PC-9 (cell line): ENCODE measurements at regions not wholly inside any gene's neighbourhood (a gene's known extent, or its start where the extent isn't known, plus 50 kb on each side); places are given as distances from the start of the nearest gene placed in this dataset.

Experiments
- BruUV-seq: library from RNA; stranded (reverse); fragments of 400-500 nt; replicated peaks from 2 replicates; lab custom pipeline; 2021; lab: Mats Ljungman, UMichigan
- CTCF ChIA-PET: fragments of 300-600 bp; sonication (Branson Sonifier 250); formaldehyde crosslinking; loops from one replicate; lab custom pipeline; 2022; ENCODE audit warnings: antibody characterized with exemption; lab: Charles Lee
- POLR2A ChIA-PET: fragments of 300-600 bp; sonication (Branson Sonifier 250); formaldehyde crosslinking; loops from one replicate; lab custom pipeline; 2022; ENCODE audit warnings: antibody characterized with exemption; ENCODE audit not compliant: unreplicated experiment; lab: Charles Lee
- DNase-seq, 2 experiments: peaks; one replicate each; pipeline versions ENCODE4 v3.0.0 to v3.0.0-alpha.2; 2015 to 2022; ENCODE audit warnings: mixed read lengths in 1 of 2
- H2AFZ ChIP-seq: fragments of 200-600 bp; sonication (generic); 2 replicates; pipeline ENCODE4 v1.8.1; 2017; ENCODE audit warnings: antibody characterized with exemption
- H3F3A ChIP-seq: fragments of 200-600 bp; sonication (generic); 2 replicates; pipeline ENCODE4 v1.8.1; 2017; ENCODE audit warnings: antibody characterized with exemption, mild to moderate bottlenecking, low read depth; ENCODE audit not compliant: insufficient read depth
- H3K27ac ChIP-seq: fragments of 200-600 bp; sonication (generic); 2 replicates; pipeline ENCODE4 v1.6.1; 2016; ENCODE audit warnings: mixed run types
- H3K27me3 ChIP-seq: fragments of 200-600 bp; sonication (generic); 2 replicates; pipeline ENCODE4 v1.6.1; 2016; ENCODE audit warnings: low read depth, mixed run types; ENCODE audit not compliant: insufficient read depth
- H3K36me3 ChIP-seq: fragments of 200-600 bp; sonication (generic); 2 replicates; pipeline ENCODE4 v1.6.1; 2016; ENCODE audit warnings: low read depth, mixed run types
- H3K4me1 ChIP-seq: fragments of 200-600 bp; sonication (generic); replicated peaks from 2 replicates; pipeline ENCODE4 v1.6.1; 2016; ENCODE audit warnings: mixed run types; ENCODE audit not compliant: insufficient read depth
- H3K4me2 ChIP-seq: fragments of 200-600 bp; sonication (generic); 2 replicates; pipeline ENCODE4 v1.6.1; 2017; ENCODE audit warnings: mixed run types
- H3K4me3 ChIP-seq: fragments of 200-600 bp; sonication (generic); 2 replicates; pipeline ENCODE4 v1.6.1; 2016; ENCODE audit warnings: mixed run types
- H3K79me2 ChIP-seq: fragments of 200-600 bp; sonication (generic); 2 replicates; pipeline ENCODE4 v1.6.1; 2017; ENCODE audit warnings: low read depth, mixed run types
- H3K9me2 ChIP-seq: fragments of 200-600 bp; sonication (generic); 2 replicates; pipeline ENCODE4 v1.8.1; 2017; ENCODE audit warnings: mild to moderate bottlenecking; ENCODE audit not compliant: insufficient read depth
- H3K9me3 ChIP-seq: fragments of 200-600 bp; sonication (generic); 2 replicates; pipeline ENCODE4 v1.8.1; 2016; ENCODE audit warnings: low read depth; ENCODE audit not compliant: insufficient read depth
- H4K20me1 ChIP-seq: fragments of 200-600 bp; sonication (generic); 2 replicates; pipeline ENCODE4 v1.8.1; 2017; ENCODE audit not compliant: insufficient read depth
- CTCF ChIP-seq: fragments of 200-600 bp; sonication (generic); conservative IDR thresholded peaks from 2 replicates; pipeline ENCODE4 v1.6.1; 2017; ENCODE audit warnings: mixed run types, antibody characterized with exemption, mild to moderate bottlenecking, moderate library complexity
- EZH2 ChIP-seq: fragments of 200-600 bp; sonication (generic); IDR thresholded peaks from 2 replicates; pipeline ENCODE4 v1.8.0; 2017; ENCODE audit warnings: antibody characterized with exemption, low read depth
- intact Hi-C: fragments of 100-400 bp; cut with micrococcal nuclease; formaldehyde crosslinking; loops from one replicate; pipeline ENCODE4 v1.10.0; 2022; ENCODE audit not compliant: unreplicated experiment

GRCh38 chr7:84354030-84354429 is 159.4 kb upstream of the SEMA3A start:
- no peak for DNase-seq
- ChIA-PET CTCF (no interaction called here), POLR2A (no interaction called here)
- TF ChIP-seq CTCF: no peak
- no peak for TF ChIP-seq EZH2
- Histone ChIP-seq H2AFZ (no peak overlapping the region), H3K79me2 (no peaks in the 10 kb centered on the region), H3K4me2 (no peak overlapping the region), H3K27me3 (no peaks in the 10 kb centered on the region), H3F3A (no peaks in the 10 kb centered on the region), H3K4me3 (no peak overlapping the region), H3K4me1 (no peaks in the 10 kb centered on the region), H3K36me3 (no peaks in the 10 kb centered on the region), H4K20me1 (no peaks in the 10 kb centered on the region), H3K27ac (no peak overlapping the region), H3K9me3 (no peaks in the 10 kb centered on the region), H3K9me2 (no peaks in the 10 kb centered on the region)
- intact Hi-C loops: no loop called here
- BruUV-seq: no TSS peak

- TF ChIP-seq CTCF: no peak
- TF ChIP-seq EZH2: no peak
- Histone ChIP-seq H3K36me3 (no peaks in the 10 kb centered on the region), H3K9me3 (no peaks in the 10 kb centered on the region), H3K27me3 (no peaks in the 10 kb centered on the region), H3K4me2 (no peak overlapping the region), H3K4me3 (no peak overlapping the region), H3F3A (no peaks in the 10 kb centered on the region), H2AFZ (no peak overlapping the region), H3K79me2 (no peaks in the 10 kb centered on the region), H3K9me2 (no peaks in the 10 kb centered on the region), H4K20me1 (no peaks in the 10 kb centered on the region), H3K4me1 (no peaks in the 10 kb centered on the region), H3K27ac (no peak overlapping the region)
- ChIA-PET POLR2A (no interaction called here), CTCF (no interaction called here)
- no peak for DNase-seq
- intact Hi-C loops: no loop called here
- no TSS peak for BruUV-seq
Measured at GRCh38 chr7:84339306-84339705, 144.7 kb upstream of the SEMA3A start.

- Histone ChIP-seq H2AFZ (no peak overlapping the region), H3K4me3 (no peak overlapping the region), H3K36me3 (no peaks in the 10 kb centered on the region), H3K79me2 (no peaks in the 10 kb centered on the region), H3K4me1 (no peaks in the 10 kb centered on the region), H3K27me3 (no peaks in the 10 kb centered on the region), H3K27ac (no peak overlapping the region), H3K9me2 (no peaks in the 10 kb centered on the region), H3K4me2 (no peak overlapping the region), H4K20me1 (no peaks in the 10 kb centered on the region), H3K9me3 (no peaks in the 10 kb centered on the region), H3F3A (no peaks in the 10 kb centered on the region)
- TF ChIP-seq EZH2 (no peak), CTCF (no peak)
- intact Hi-C loops: no loop called here
- no TSS peak for BruUV-seq
- ChIA-PET CTCF (no interaction called here), POLR2A (interaction anchor here (0.6 kb wide), 1 partner anchor 276 kb away, joined by 3 read pairs; no protein-coding TSS in a partner anchor)
- no peak for DNase-seq
Measured at GRCh38 chr7:84337429-84337828, 142.8 kb upstream of the SEMA3A start.
